ENCODE measurements at regions not wholly inside any gene's neighbourhood (a gene's known extent, or its start where the extent isn't known, plus 50 kb on each side); places are given as distances from the start of the nearest gene placed in this dataset.

- TF ChIP-seq EZH2phosphoT487 (IDR thresholded peaks at IDR 0.05; ENCODE audit: borderline replicate concordance, low read length): no peak
- TF ChIP-seq, protein P1, sequence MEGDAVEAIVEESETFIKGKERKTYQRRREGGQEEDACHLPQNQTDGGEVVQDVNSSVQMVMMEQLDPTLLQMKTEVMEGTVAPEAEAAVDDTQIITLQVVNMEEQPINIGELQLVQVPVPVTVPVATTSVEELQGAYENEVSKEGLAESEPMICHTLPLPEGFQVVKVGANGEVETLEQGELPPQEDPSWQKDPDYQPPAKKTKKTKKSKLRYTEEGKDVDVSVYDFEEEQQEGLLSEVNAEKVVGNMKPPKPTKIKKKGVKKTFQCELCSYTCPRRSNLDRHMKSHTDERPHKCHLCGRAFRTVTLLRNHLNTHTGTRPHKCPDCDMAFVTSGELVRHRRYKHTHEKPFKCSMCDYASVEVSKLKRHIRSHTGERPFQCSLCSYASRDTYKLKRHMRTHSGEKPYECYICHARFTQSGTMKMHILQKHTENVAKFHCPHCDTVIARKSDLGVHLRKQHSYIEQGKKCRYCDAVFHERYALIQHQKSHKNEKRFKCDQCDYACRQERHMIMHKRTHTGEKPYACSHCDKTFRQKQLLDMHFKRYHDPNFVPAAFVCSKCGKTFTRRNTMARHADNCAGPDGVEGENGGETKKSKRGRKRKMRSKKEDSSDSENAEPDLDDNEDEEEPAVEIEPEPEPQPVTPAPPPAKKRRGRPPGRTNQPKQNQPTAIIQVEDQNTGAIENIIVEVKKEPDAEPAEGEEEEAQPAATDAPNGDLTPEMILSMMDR (conservative IDR thresholded peaks at IDR 0.05; ENCODE audit: low read depth, low read length): no peak
These were observed 142.2 kb upstream of the UBASH3B start for GRCh38 chr11:122513328-122513727.

All from PC-3 (cell line).